Smooth muscle cell (in vitro differentiated cells): ENCODE measurements at regions not wholly inside any gene's neighbourhood (a gene's known extent, or its start where the extent isn't known, plus 50 kb on each side); places are given as distances from the start of the nearest gene placed in this dataset.

ENCODE experiments used
- DNase-seq: peaks from one replicate; lab custom pipeline; 2025; ENCODE audit not compliant: unreplicated experiment; lab: John Stamatoyannopoulos, UW
- H2AFZ ChIP-seq: fragments of 200-600 bp; sonication (generic); 2 replicates; pipeline ENCODE4 v1.6.0; 2016; ENCODE audit warnings: antibody characterized with exemption, low read depth, mild to moderate bottlenecking
- H3F3A ChIP-seq: fragments of 200-600 bp; sonication (generic); 2 replicates; pipeline ENCODE4 v1.6.0; 2017; ENCODE audit warnings: antibody characterized with exemption, low read depth
- H3K27ac ChIP-seq: fragments of 200-600 bp; sonication (generic); 2 replicates; pipeline ENCODE4 v1.5.1; 2016; ENCODE audit warnings: low read depth, mild to moderate bottlenecking
- H3K27me3 ChIP-seq: fragments of 200-600 bp; sonication (generic); 2 replicates; pipeline ENCODE4 v1.6.1; 2016; ENCODE audit warnings: low read depth, mild to moderate bottlenecking
- H3K36me3 ChIP-seq: fragments of 200-600 bp; sonication (generic); 2 replicates; pipeline ENCODE4 v1.5.1; 2016; ENCODE audit warnings: low read depth
- H3K4me1 ChIP-seq: fragments of 200-600 bp; sonication (generic); 2 replicates; pipeline ENCODE4 v1.5.1; 2016; ENCODE audit warnings: low read depth
- H3K4me2 ChIP-seq: fragments of 200-600 bp; sonication (generic); 2 replicates; pipeline ENCODE4 v1.6.0; 2016; ENCODE audit warnings: mild to moderate bottlenecking
- H3K4me3 ChIP-seq: fragments of 200-600 bp; sonication (generic); 2 replicates; pipeline ENCODE4 v1.5.1; 2016; ENCODE audit warnings: mild to moderate bottlenecking
- H3K79me2 ChIP-seq: fragments of 200-600 bp; sonication (generic); 2 replicates; pipeline ENCODE4 v1.6.0; 2016; ENCODE audit warnings: low read depth, mild to moderate bottlenecking
- H3K9ac ChIP-seq: fragments of 200-600 bp; sonication (generic); 2 replicates; pipeline ENCODE4 v1.6.0; 2016; ENCODE audit warnings: low read depth
- H3K9me3 ChIP-seq: fragments of 200-600 bp; sonication (generic); replicated peaks from 2 replicates; pipeline ENCODE4 v1.5.1; 2016; ENCODE audit warnings: low read depth
- H4K20me1 ChIP-seq: fragments of 200-600 bp; sonication (generic); 2 replicates; pipeline ENCODE4 v1.6.0; 2016; ENCODE audit warnings: low read depth
- CTCF ChIP-seq: fragments of 200-600 bp; sonication (generic); IDR thresholded peaks from 2 replicates; pipeline ENCODE4 v1.5.1; 2017; ENCODE audit warnings: borderline replicate concordance, mild to moderate bottlenecking, antibody characterized with exemption; ENCODE audit not compliant: insufficient read depth, poor library complexity, severe bottlenecking
- WGBS: methylation state at CpG from one replicate; pipeline ENCODE4 v1.1.7; 2016; ENCODE audit warnings: low lambda C conversion rate; 5-methylcytosine and 5-hydroxymethylcytosine counted together

GRCh38 chrX:39909996-39910395 is 187.8 kb downstream of the BCOR start:
- Histone ChIP-seq H3K4me1 (peaks cover 19% of the 10 kb centered on the region), H3K27me3 (no peaks in the 10 kb centered on the region), H3K27ac (no peak overlapping the region), H3K79me2 (no peaks in the 10 kb centered on the region), H3K36me3 (no peaks in the 10 kb centered on the region), H4K20me1 (no peaks in the 10 kb centered on the region), H3K9me3 (no peaks in the 10 kb centered on the region), H3F3A (peaks cover 17% of the 10 kb centered on the region), H2AFZ (no peak overlapping the region), H3K9ac (no peak overlapping the region), H3K4me2 (no peak overlapping the region), H3K4me3 (no peak overlapping the region)
- WGBS: 95% methylated on average over 5 of the region's 5 CpGs
- TF ChIP-seq CTCF: no peak
- no peak for DNase-seq

GRCh38 chrX:39910651-39911050 is 187.1 kb downstream of the BCOR start:
- WGBS: 86% methylated on average over 17 of the region's 17 CpGs
- H2AFZ ChIP-seq: no peak overlapping the region
- no peak overlapping the region for H3K4me2 ChIP-seq
- H3K4me1 ChIP-seq: peaks cover 14% of the 10 kb centered on the region
- H3K36me3 ChIP-seq: no peaks in the 10 kb centered on the region
- H3K9ac ChIP-seq: no peak overlapping the region
- H3K79me2 ChIP-seq: no peaks in the 10 kb centered on the region
- no peaks in the 10 kb centered on the region for H3K9me3 ChIP-seq
- no peaks in the 10 kb centered on the region for H4K20me1 ChIP-seq
- H3K27ac ChIP-seq: no peak overlapping the region
- no peak for TF ChIP-seq CTCF
- H3F3A ChIP-seq: peaks cover 17% of the 10 kb centered on the region
- DNase-seq: no peak
- H3K4me3 ChIP-seq: no peak overlapping the region
- H3K27me3 ChIP-seq: no peaks in the 10 kb centered on the region

- no peak for DNase-seq
- Histone ChIP-seq H3K4me2 (no peak overlapping the region), H3K27me3 (no peaks in the 10 kb centered on the region), H3K9me3 (no peaks in the 10 kb centered on the region), H3K79me2 (no peaks in the 10 kb centered on the region), H3K9ac (no peak overlapping the region), H3F3A (peaks cover 17% of the 10 kb centered on the region), H2AFZ (no peak overlapping the region), H3K36me3 (no peaks in the 10 kb centered on the region), H3K4me1 (peaks cover 9% of the 10 kb centered on the region), H3K4me3 (no peak overlapping the region), H3K27ac (no peak overlapping the region), H4K20me1 (no peaks in the 10 kb centered on the region)
- WGBS: 92% methylated on average over 14 of the region's 14 CpGs
- no peak for TF ChIP-seq CTCF
These were observed 186.4 kb downstream of the BCOR start for GRCh38 chrX:39911278-39911897.

- H3F3A ChIP-seq: peaks cover 13% of the 10 kb centered on the region
- DNase-seq: no peak
These were observed 185.6 kb downstream of the BCOR start for GRCh38 chrX:39912126-39912525.

More at GRCh38 chrX:39912126-39912525, 185.6 kb downstream of the BCOR start:
- no peaks in the 10 kb centered on the region for H4K20me1 ChIP-seq
- H3K27me3 ChIP-seq: no peaks in the 10 kb centered on the region
- no peak overlapping the region for H3K4me2 ChIP-seq
- TF ChIP-seq CTCF: no peak
- H3K4me3 ChIP-seq: no peak overlapping the region
- H3K9ac ChIP-seq: no peak overlapping the region
- H2AFZ ChIP-seq: no peak overlapping the region
- H3K9me3 ChIP-seq: no peaks in the 10 kb centered on the region
- no peak overlapping the region for H3K27ac ChIP-seq
- peaks cover 9% of the 10 kb centered on the region for H3K4me1 ChIP-seq
- H3K36me3 ChIP-seq: no peaks in the 10 kb centered on the region
- WGBS: 91% methylated on average over 7 of the region's 7 CpGs
- no peaks in the 10 kb centered on the region for H3K79me2 ChIP-seq
